ENCODE measurements at regions not wholly inside any gene's neighbourhood (a gene's known extent, or its start where the extent isn't known, plus 50 kb on each side); places are given as distances from the start of the nearest gene placed in this dataset.

- H3K4me3 ChIP-seq (ENCODE audit: low read depth, low read length): no peak overlapping the region
These were observed 263.9 kb upstream of the SESN3 start for GRCh38 chr11:95494856-95495255.

GRCh38 chr11:95494167-95494566 lies 263.2 kb upstream of the SESN3 start:
- no peak overlapping the region for H3K4me3 ChIP-seq (ENCODE audit: low read depth, low read length)

DNA sequence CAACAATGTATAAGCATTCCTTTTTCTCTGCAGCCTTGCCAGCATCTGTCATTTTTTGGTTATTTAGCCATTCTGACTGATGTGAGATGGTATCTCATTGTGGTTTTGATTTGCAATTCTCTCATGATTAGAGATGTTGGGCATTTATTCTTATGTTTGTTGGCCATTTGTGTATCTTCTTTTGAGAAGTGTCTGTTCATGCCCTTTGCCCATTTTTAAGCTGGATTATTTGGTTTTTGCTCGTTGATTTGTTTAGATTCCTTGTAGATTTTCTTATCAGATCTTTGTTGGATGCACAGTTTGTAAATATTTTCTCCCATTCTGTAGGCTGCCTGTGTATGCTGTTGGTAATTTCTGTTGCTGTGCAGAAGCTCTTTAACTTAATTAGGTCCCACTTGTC lies 259.6 kb upstream of the SESN3 start:
- H3K4me3 ChIP-seq (ENCODE audit: low read depth, low read length): no peak overlapping the region

DNA sequence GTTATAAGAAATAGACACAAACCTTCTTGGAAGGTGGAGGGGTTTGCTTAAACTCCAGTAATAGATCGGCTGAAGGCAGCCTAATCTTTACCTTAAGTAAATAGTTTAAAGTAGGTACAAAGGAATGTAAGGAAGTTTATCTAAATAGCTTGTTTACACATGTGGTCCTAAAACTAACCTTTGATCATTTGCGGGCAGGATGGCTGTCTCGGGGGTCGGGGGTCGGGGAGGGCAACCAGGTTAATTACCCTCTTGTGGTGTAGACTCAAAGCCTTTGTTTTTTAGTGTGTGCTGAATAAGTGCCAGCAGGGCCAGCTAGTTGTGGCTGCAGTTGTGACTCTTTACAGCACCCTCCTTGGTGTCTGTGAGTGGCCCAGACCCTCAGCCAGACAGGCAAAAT lies 256.9 kb upstream of the SESN3 start:
- H3K4me3 ChIP-seq (ENCODE audit: low read depth, low read length): no peak overlapping the region

DNA sequence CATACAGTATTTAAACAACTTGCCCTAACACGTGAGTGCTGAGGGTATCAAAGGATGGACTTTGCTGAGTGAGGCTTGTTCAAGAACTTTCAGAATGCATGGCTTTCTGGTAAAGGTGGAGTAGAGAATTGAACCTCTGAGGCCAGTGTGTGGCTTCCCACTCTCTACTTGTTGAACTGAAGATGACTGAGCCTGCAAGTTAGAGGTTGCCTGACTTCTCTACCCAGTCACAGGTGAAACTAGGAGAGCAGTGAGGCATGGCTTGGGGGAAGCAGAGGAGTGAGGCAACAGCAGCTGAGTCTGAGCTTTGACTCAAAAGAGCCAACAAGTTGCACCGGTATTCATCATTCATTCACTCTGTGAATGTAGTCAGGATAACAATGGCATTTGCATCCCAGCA lies 256.4 kb upstream of the SESN3 start:
- no peak overlapping the region for H3K4me3 ChIP-seq (ENCODE audit: low read depth, low read length)

DNA sequence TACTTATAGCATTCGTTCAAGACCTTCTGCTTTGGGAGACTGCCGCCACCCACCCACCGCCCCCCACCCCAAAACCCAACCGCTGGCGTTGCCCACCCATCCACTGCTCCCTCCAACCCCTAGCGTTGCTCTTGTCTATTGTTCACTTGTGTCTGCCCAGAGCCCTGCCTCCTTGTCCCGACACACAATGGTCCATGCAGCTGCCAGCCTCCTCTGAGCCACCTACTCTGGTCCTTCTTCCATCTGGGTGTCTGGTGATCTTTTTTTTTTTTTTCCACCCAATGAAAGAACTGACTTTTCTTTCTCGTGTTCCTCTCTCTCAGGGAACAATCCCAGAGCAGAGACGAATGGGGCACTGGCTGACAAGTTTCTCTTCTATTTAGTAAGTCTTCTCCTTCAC lies 256.0 kb upstream of the SESN3 start:
- no peak overlapping the region for H3K4me3 ChIP-seq (ENCODE audit: low read depth, low read length)

DNA sequence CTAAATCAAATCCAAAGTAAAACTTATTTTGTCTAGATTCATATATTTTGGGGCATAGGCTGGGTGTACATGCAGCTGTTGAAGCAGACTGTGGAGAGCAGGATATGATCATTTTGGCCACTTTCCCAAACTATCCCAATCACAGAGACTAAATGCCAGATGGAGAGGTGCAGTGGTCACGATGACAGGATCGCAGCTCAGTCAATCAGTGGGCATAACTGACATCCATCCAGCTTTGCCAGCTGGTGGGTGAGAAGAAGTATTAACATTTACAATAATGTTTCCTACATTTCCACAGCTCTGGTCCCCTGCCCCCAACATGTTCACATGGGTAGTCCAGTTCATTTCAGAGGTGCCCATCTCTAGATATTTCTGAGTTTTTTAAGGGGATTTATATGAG lies 255.5 kb upstream of the SESN3 start:
- H3K4me3 ChIP-seq (ENCODE audit: low read depth, low read length): no peak overlapping the region

DNA sequence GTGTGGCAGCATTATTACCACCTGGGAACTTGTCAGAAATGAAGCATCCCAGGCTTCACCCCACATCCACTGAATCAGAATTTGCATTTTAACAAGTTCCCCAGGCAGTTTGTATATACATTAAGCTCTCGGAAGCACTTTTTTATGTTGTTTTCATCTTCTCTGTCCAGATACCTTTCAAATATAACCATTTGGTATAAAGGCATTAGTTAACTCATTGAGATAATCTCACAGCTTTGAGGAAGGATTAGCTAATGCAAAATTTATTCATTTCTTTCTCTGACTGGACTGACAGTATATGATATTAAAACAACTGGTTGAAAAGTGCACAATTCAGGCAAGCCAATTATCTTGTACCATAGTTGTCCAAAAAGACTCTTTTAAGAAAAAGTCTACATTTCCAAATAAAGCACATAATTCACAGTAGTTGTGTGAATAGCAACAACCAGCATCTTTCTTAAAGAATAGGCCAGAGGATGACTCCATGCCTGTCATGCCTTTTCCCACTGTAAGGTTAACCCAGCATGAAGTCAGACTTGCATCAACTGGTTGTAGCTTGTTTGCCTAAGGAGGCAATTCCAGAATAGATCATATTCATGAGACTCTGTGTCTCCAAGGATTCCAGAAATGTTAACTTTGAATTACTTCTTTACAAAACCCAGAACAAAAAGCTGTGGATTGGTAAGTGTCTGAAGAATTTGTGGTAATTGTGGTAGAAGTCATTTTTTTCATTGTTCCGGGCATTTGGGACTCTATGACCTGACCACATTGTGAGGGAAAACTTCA lies 254.3 kb upstream of the SESN3 start:
- H3K4me3 ChIP-seq (ENCODE audit: low read depth, low read length): no peak overlapping the region

GRCh38 chr11:95483339-95483738 lies 252.3 kb upstream of the SESN3 start:
- no peak overlapping the region for H3K4me3 ChIP-seq (ENCODE audit: low read depth, low read length)

GRCh38 chr11:95478003-95478402 lies 247.0 kb upstream of the SESN3 start:
- no peak overlapping the region for H3K4me3 ChIP-seq (ENCODE audit: low read depth, low read length)

- H3K4me3 ChIP-seq (ENCODE audit: low read depth, low read length): no peak overlapping the region
These were observed 238.3 kb upstream of the SESN3 start for GRCh38 chr11:95469258-95469657.

GRCh38 chr11:95466416-95466815 lies 235.4 kb upstream of the SESN3 start:
- no peak overlapping the region for H3K4me3 ChIP-seq (ENCODE audit: low read depth, low read length)

GRCh38 chr11:95465887-95466286 lies 234.9 kb upstream of the SESN3 start:
- no peak overlapping the region for H3K4me3 ChIP-seq (ENCODE audit: low read depth, low read length)

- no peak overlapping the region for H3K4me3 ChIP-seq (ENCODE audit: low read depth, low read length)
These were observed 230.9 kb upstream of the SESN3 start for GRCh38 chr11:95461858-95462257.

DNA sequence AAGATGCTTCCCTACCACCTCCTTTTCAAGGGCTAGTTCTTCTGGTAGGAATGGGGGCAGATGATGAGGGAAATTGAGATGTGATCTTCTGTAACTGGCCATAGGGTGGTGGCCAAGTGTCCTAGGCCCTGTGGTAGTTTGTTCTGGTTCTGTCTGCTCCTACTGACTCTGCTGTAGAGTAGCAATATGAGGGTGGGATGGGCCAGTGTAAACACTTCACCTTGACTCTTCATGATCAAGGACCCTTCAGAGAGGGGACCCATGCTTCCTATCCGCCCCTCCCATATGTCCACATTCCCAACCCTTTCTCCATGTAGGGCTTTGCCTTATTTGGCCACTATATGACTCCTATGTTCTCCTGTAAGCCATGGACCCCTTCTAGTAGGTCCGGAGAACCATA lies 230.3 kb upstream of the SESN3 start:
- H3K4me3 ChIP-seq (ENCODE audit: low read depth, low read length): no peak overlapping the region

DNA sequence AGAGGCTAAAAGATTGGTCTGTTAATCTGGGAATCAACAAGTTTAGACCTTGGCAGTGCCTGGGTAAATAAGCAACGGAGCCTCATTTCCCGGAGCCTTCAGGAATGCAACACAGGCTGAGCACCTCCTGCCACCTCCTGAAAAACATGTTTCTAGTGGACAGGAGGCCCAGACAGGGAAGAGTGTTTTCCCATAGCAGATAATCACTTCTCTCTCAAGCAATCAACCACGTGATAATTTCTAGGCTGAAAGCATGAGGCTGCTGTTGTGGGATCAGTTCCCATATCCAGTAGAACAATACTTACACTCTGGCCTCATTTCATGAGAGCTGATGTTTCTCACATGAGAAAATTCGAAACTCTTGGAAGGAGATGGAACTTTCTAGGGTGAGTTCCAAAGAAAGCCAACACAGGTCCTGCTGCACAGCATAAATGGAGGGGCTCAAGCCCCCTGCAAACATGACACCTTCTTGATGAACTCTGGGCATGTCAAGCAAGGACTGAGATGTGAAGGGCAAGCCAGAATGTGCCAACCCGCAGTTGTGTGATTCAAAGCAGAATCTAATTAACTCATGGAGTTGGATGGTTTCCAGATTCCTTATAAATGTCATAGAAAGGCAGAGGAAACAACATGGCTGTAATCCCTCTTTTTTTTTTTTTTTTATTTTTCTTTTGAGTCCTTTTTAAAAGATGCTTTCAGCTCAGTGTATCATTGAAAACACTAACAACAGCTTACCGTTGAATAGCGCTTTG lies 228.5 kb upstream of the SESN3 start:
- no peak overlapping the region for H3K4me3 ChIP-seq (ENCODE audit: low read depth, low read length)

DNA sequence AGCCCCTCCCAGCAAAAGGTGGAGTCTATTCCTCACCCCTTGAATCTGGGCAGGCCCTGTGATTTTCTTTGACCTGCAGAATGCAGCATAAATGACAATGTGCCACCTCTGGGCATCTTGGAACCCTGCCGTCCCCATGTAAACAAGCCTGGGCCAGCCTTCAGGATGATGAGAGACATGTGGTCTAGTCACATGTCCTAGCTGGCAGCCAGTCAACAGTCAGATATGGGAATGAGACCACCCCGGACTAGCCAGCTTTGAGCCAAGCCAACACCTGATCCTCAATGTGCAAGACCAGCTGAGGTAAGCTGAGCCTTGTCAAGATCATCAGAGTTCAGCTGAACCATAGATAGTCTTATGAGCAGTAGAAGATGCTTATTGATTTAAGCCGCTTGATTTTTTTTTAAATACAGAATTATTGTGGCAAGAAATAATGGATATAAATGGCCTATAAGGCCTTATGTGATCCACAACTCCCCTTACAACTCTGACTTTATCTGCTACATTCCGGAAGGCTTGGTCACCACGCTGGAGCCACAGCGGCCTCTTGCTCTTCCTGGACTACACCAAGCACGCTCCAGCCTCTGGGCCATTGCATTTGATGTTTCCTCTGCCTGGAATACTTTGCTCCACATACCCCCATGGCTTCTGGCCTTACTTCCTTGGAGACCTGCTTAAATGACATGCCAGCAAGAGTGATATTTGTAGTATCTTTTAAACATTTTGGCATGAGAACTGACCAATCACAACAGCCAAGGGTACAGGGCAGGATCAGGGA lies 225.9 kb upstream of the SESN3 start:
- no peak overlapping the region for H3K4me3 ChIP-seq (ENCODE audit: low read depth, low read length)

- H3K4me3 ChIP-seq (ENCODE audit: low read depth, low read length): no peak overlapping the region
These were observed 224.4 kb upstream of the SESN3 start for GRCh38 chr11:95455228-95455970.

- no peak overlapping the region for H3K4me3 ChIP-seq (ENCODE audit: low read depth, low read length)
These were observed 222.7 kb upstream of the SESN3 start for GRCh38 chr11:95453616-95454171.

DNA sequence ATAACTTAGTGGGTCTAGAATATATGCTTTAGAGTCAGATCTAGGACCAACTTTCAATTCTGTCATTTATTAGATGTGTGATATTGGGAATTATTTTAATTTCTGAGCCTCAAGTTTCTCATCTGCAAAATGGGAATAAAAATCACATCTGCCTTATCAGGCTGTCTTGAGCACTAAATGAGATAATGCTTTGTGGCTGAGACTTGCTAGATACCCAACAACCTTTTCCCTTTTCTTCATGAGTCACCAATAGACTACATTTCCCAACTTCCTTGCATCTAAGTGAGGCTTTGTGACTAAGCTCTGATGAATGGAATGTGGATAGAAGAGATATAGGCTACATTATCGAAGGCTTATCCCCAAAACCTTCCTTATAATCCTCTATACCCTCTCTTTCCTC lies 220.7 kb upstream of the SESN3 start:
- no peak overlapping the region for H3K4me3 ChIP-seq (ENCODE audit: low read depth, low read length)

GRCh38 chr11:95451261-95451660 lies 220.3 kb upstream of the SESN3 start:
- no peak overlapping the region for H3K4me3 ChIP-seq (ENCODE audit: low read depth, low read length)

Measured in iPS-11a (cell line).